GM12892 (cell line): ENCODE measurements at regions not wholly inside any gene's neighbourhood (a gene's known extent, or its start where the extent isn't known, plus 50 kb on each side); places are given as distances from the start of the nearest gene placed in this dataset.

Source experiments
- POLR2A ChIP-seq: IDR thresholded peaks from 2 replicates; pipeline ENCODE4 v1.6.1; 2011; ENCODE audit warnings: low read depth, low read length, control low read depth
- POLR2AphosphoS5 ChIP-seq: IDR thresholded peaks from 2 replicates; pipeline ENCODE4 v1.6.1; 2011; ENCODE audit warnings: low read depth, low read length, control low read depth
- TAF1 ChIP-seq: IDR thresholded peaks from 2 replicates; pipeline ENCODE4 v1.6.1; 2011; ENCODE audit warnings: low read depth, mild to moderate bottlenecking, control low read depth, low read length, borderline replicate concordance

- TF ChIP-seq POLR2A (no peak), POLR2AphosphoS5 (no peak), TAF1 (no peak)
These were observed 91.3 kb downstream of the UQCRFS1 start for GRCh38 chr19:29121684-29122083.
